Cardiac fibroblast (primary cell): ENCODE measurements at regions not wholly inside any gene's neighbourhood (a gene's known extent, or its start where the extent isn't known, plus 50 kb on each side); places are given as distances from the start of the nearest gene placed in this dataset.

Source experiments
- DNase-seq, 2 donors: peaks; one replicate each; pipeline versions ENCODE4 v3.0.0 to v3.0.0-alpha.2; 2010; ENCODE audit warnings: low read depth in 2 of 2
- H3K4me3 ChIP-seq, 2 donors: replicated peaks in 1 of 2; 1 replicate in 1 of 2; 2 replicates in 1 of 2; pipeline ENCODE4 v1.5.1; 2011; ENCODE audit warnings: low read depth in 2 of 2, low read length in 2 of 2, mild to moderate bottlenecking in 2 of 2, moderate library complexity in 1 of 2
- CTCF ChIP-seq: IDR thresholded peaks from one replicate; pipeline ENCODE4 v1.5.1; 2011; ENCODE audit warnings: low read depth, mild to moderate bottlenecking, low read length, inconsistent platforms

- no peak for TF ChIP-seq CTCF
- DNase-seq: peak in 1 of 2 donors; percentile 52
- H3K4me3 ChIP-seq: no peak overlapping the region
Observed at GRCh38 chr4:30808276-30808675, 88.1 kb downstream of the PCDH7 start.

DNA sequence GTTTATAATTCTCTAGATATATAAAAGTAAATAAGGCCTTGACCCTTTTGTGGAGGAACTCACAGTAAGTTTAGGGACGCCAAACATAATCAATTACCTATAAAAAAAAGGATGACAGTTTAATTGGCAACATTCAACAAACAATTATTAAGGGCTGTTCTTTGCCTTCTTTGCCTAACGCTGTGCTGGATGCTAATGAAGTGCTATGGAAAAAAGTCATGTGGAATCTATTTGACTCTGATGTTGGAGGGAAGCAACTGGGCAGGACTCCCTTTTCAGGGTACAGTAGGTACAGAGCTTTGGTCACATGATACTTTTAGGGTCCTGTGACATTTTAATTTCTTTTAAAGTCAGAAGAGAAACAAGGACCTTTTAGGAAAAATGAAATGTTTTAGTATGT is 91.1 kb downstream of the PCDH7 start:
- no peak for TF ChIP-seq CTCF
- no peak overlapping the region for H3K4me3 ChIP-seq
- no peak for DNase-seq

DNA sequence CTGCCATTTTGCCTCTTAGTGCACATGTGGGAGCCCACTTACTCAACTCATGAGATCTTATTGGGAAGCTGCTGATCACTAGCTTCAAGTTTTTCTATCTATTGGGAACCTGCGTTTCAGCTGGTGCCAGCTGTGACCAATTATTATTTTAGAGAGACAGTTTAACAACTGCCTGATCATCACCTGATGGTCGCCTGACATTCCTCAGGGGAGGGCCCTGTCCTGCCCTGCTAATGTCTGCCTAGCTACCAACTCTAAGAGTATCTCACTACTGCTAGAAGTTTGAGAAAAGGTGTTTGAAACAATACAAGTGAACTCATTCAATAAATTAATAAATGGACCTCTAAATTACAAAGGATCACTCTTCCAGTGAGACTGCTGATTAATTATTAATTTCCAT is 95.5 kb downstream of the PCDH7 start:
- H3K4me3 ChIP-seq: no peak overlapping the region
- DNase-seq: no peak
- TF ChIP-seq CTCF: no peak

GRCh38 chr4:30817447-30817846 is 97.3 kb downstream of the PCDH7 start:
- DNase-seq: no peak
- H3K4me3 ChIP-seq: no peak overlapping the region
- TF ChIP-seq CTCF: no peak

- DNase-seq: no peak
- no peak for TF ChIP-seq CTCF
- H3K4me3 ChIP-seq: no peak overlapping the region
Observed at GRCh38 chr4:30818541-30818940, 98.4 kb downstream of the PCDH7 start.

- TF ChIP-seq CTCF: no peak
- no peak for DNase-seq
- H3K4me3 ChIP-seq: no peak overlapping the region
Observed at GRCh38 chr4:30821275-30821674, 101.1 kb downstream of the PCDH7 start.

GRCh38 chr4:30821859-30822612 is 101.9 kb downstream of the PCDH7 start:
- H3K4me3 ChIP-seq: no peak overlapping the region
- peak in 1 of 2 donors; percentile 25 for DNase-seq
- no peak for TF ChIP-seq CTCF
